ENCODE measurements at regions not wholly inside any gene's neighbourhood (a gene's known extent, or its start where the extent isn't known, plus 50 kb on each side); places are given as distances from the start of the nearest gene placed in this dataset.

- DNase-seq = no peak
Observed at GRCh38 chr16:73329358-73330286, 281.7 kb upstream of the ZFHX3 start.

GRCh38 chr16:73326770-73327470 lies 279.0 kb upstream of the ZFHX3 start:
- no peak for DNase-seq

GRCh38 chr16:73326221-73326620 lies 278.3 kb upstream of the ZFHX3 start:
- no peak for DNase-seq

- no peak for DNase-seq
Observed at GRCh38 chr16:73323880-73324279, 276.0 kb upstream of the ZFHX3 start.

GRCh38 chr16:73322856-73323255 lies 274.9 kb upstream of the ZFHX3 start:
- DNase-seq = no peak

- no peak for DNase-seq
Observed at GRCh38 chr16:73321853-73322252, 273.9 kb upstream of the ZFHX3 start.

- DNase-seq = no peak
Observed at GRCh38 chr16:73319737-73320136, 271.8 kb upstream of the ZFHX3 start.

GRCh38 chr16:73319261-73319660 lies 271.3 kb upstream of the ZFHX3 start:
- DNase-seq = no peak

- DNase-seq = no peak
Observed at GRCh38 chr16:73317321-73317857, 269.5 kb upstream of the ZFHX3 start.

GRCh38 chr16:73315645-73316044 lies 267.7 kb upstream of the ZFHX3 start:
- no peak for DNase-seq

GRCh38 chr16:73313950-73314349 lies 266.0 kb upstream of the ZFHX3 start:
- no peak for DNase-seq

- DNase-seq = no peak
Observed at GRCh38 chr16:73311857-73312723, 264.2 kb upstream of the ZFHX3 start.

- no peak for DNase-seq
Observed at GRCh38 chr16:73308771-73309170, 260.8 kb upstream of the ZFHX3 start.

GRCh38 chr16:73306901-73307413 lies 259.0 kb upstream of the ZFHX3 start:
- no peak for DNase-seq

- DNase-seq = no peak
Observed at GRCh38 chr16:73304008-73304774, 256.3 kb upstream of the ZFHX3 start.

- DNase-seq = no peak
Observed at GRCh38 chr16:73302942-73303341, 255.0 kb upstream of the ZFHX3 start.

GRCh38 chr16:73301984-73302383 lies 254.1 kb upstream of the ZFHX3 start:
- no peak for DNase-seq

- DNase-seq = no peak
Observed at GRCh38 chr16:73299346-73299745, 251.4 kb upstream of the ZFHX3 start.

GRCh38 chr16:73298562-73298961 lies 250.6 kb upstream of the ZFHX3 start:
- no peak for DNase-seq

GRCh38 chr16:73290258-73290657 lies 242.3 kb upstream of the ZFHX3 start:
- no peak for DNase-seq

- no peak for DNase-seq
Observed at GRCh38 chr16:73289232-73289631, 241.3 kb upstream of the ZFHX3 start.

GRCh38 chr16:73288520-73288919 lies 240.6 kb upstream of the ZFHX3 start:
- no peak for DNase-seq

Data from activated CD4-positive, alpha-beta T cell treated with anti-CD3 and anti-CD28 coated beads for 48 hours (primary cell).